ENCODE measurements at regions not wholly inside any gene's neighbourhood (a gene's known extent, or its start where the extent isn't known, plus 50 kb on each side); places are given as distances from the start of the nearest gene placed in this dataset.

DNA sequence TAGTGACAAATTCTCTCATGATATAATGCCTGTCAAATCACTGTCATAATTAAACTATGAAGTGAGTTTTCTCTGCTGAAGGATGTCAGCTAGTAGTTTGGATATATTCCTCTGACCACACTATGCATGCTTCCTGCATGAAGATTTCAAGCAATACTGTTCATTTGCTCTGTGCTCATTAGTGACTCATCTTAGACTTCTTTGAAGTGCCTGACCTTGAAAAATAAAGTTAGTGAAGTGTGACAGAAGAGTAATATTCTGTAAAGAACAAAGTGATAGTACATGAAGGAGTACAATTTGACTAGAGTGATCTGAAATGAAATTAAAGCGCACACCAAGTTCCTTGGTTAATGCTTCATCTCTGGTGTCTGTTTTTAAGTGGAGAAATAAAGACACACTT, 629.5 kb upstream of the ANO3 start:
- 83% methylated on average over 1 of the region's 1 CpG for WGBS (ENCODE audit: insufficient coverage, low coverage, low lambda C conversion rate, missing lambda C conversion rate)
- no peak for DNase-seq
- H3K27ac ChIP-seq: no peak overlapping the region
- TF ChIP-seq POLR2A (IDR thresholded peaks at IDR 0.05) (no peak), CTCF (IDR thresholded peaks at IDR 0.05) (no peak)
- H3K4me3 ChIP-seq: no peak overlapping the region
- H3K36me3 ChIP-seq: no peaks in the 10 kb centered on the region
- H3K9me3 ChIP-seq: no peaks in the 10 kb centered on the region
- intact Hi-C loops (cut with DNase I): no loop called here
- ATAC-seq: no peak
- no peaks in the 10 kb centered on the region for H3K27me3 ChIP-seq
- H3K4me1 ChIP-seq: no peaks in the 10 kb centered on the region

DNA sequence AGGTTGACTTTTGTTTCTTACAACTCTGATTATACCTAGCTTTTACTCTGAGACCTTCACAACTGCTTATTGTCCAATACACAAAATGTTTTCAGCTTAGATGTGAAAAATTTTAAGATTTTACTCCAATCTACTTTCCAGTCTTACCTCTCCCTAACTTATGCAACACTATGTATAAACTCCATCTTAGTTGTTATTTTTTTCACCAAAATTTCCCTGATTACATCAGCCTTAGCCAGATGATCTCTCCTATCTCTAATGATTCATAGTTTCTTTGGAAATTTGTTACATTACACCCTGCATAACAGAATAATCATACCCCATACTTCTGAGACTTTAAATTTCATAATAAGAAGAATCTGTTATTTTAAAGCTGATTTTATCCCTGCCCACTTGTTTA, 621.0 kb upstream of the ANO3 start:
- H3K4me1 ChIP-seq: no peaks in the 10 kb centered on the region
- no peaks in the 10 kb centered on the region for H3K9me3 ChIP-seq
- TF ChIP-seq POLR2A (IDR thresholded peaks at IDR 0.05) (no peak), CTCF (IDR thresholded peaks at IDR 0.05) (no peak)
- intact Hi-C loops (cut with DNase I): no loop called here
- DNase-seq: no peak
- ATAC-seq: no peak
- no peak overlapping the region for H3K4me3 ChIP-seq
- no peaks in the 10 kb centered on the region for H3K36me3 ChIP-seq
- H3K27me3 ChIP-seq: no peaks in the 10 kb centered on the region
- H3K27ac ChIP-seq: no peak overlapping the region

- Histone ChIP-seq H3K27ac (no peak overlapping the region), H3K27me3 (no peaks in the 10 kb centered on the region), H3K9me3 (no peaks in the 10 kb centered on the region), H3K36me3 (no peaks in the 10 kb centered on the region), H3K4me3 (no peak overlapping the region), H3K4me1 (no peaks in the 10 kb centered on the region)
- DNase-seq (no peak), ATAC-seq (no peak)
- WGBS (ENCODE audit: insufficient coverage, low coverage, low lambda C conversion rate, missing lambda C conversion rate): 30% methylated on average over 2 of the region's 2 CpGs
- intact Hi-C loops (cut with DNase I): no loop called here
- TF ChIP-seq CTCF (IDR thresholded peaks at IDR 0.05) (no peak), POLR2A (IDR thresholded peaks at IDR 0.05) (no peak)
Observed at GRCh38 chr11:25727944-25728343, 604.0 kb upstream of the ANO3 start.

DNA sequence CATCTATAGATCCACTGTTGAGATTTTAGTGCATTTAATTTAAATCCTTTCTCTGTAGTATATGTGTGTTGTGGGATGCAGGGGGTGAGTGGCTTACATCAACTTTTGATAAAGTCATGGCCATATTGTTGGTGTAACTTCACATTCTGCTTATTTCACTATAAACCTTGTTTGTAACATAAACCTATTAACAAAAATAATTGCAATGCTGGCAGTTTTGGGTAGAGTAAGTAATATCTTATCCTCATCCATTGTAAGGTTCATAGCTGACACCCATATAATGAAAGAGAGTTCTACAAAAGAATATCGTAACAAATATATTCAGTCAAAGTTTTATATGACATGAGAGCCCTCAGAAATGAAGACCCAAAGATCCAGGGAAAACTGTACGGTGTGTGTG, 601.7 kb upstream of the ANO3 start:
- WGBS (ENCODE audit: insufficient coverage, low coverage, low lambda C conversion rate, missing lambda C conversion rate): 78% methylated on average over 2 of the region's 2 CpGs
- intact Hi-C loops (cut with DNase I): no loop called here
- Histone ChIP-seq H3K4me1 (no peaks in the 10 kb centered on the region), H3K27me3 (no peaks in the 10 kb centered on the region), H3K9me3 (no peaks in the 10 kb centered on the region), H3K36me3 (no peaks in the 10 kb centered on the region), H3K4me3 (no peak overlapping the region), H3K27ac (no peak overlapping the region)
- DNase-seq (no peak), ATAC-seq (no peak)
- TF ChIP-seq CTCF (IDR thresholded peaks at IDR 0.05) (no peak), POLR2A (IDR thresholded peaks at IDR 0.05) (no peak)

DNA sequence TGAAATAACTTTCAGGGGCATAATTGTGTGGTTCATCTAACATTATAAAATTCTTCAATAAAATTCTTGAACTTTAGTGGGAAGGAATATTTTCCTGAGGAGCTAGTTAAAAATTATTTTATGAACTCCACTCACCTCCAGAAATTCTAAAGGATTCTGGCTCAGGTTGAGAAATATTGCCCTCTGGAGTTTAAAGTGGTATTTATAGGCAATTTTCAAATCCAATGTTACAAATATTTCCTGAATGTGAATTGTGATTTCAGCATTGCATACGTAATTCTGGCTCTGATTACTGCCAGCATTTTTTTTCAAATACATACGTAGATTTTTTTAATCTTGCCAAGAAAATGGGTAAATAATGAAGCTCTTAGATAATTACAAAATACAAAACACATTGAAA, 598.2 kb upstream of the ANO3 start:
- 6% methylated on average over 2 of the region's 2 CpGs for WGBS (ENCODE audit: insufficient coverage, low coverage, low lambda C conversion rate, missing lambda C conversion rate)
- Histone ChIP-seq H3K4me3 (no peak overlapping the region), H3K36me3 (no peaks in the 10 kb centered on the region), H3K27ac (no peak overlapping the region), H3K9me3 (no peaks in the 10 kb centered on the region), H3K27me3 (no peaks in the 10 kb centered on the region), H3K4me1 (no peaks in the 10 kb centered on the region)
- ATAC-seq: peak in 1 of 4 donors; percentile 40
- intact Hi-C loops (cut with DNase I): no loop called here
- DNase-seq: no peak
- TF ChIP-seq POLR2A (IDR thresholded peaks at IDR 0.05) (no peak), CTCF (IDR thresholded peaks at IDR 0.05) (peak in 3 of 4 donors; percentile 9 to 27 (median 13))
